DND-41 (cell line): ENCODE measurements at regions not wholly inside any gene's neighbourhood (a gene's known extent, or its start where the extent isn't known, plus 50 kb on each side); places are given as distances from the start of the nearest gene placed in this dataset.

Experiments used
- ATAC-seq: fragments of 200-7000 bp; cut with Tn5 transposase; 3 replicates; pipeline ENCODE4 v1.9.1; 2021; ENCODE audit warnings: low read depth; ENCODE audit not compliant: insufficient read depth
- DNase-seq: peaks from one replicate; pipeline ENCODE4 v3.0.0-alpha.2; 2020
- H2AFZ ChIP-seq: 2 replicates; pipeline ENCODE4 v1.6.0; 2012; ENCODE audit warnings: low read depth, low read length
- H3K27ac ChIP-seq: 2 replicates; pipeline ENCODE4 v1.5.1; 2012; ENCODE audit warnings: low read length, inconsistent platforms
- H3K27me3 ChIP-seq: fragments of 200-600 bp; sonication (generic); 2 replicates; pipeline ENCODE4 v1.6.0; 2012; ENCODE audit warnings: low read length, mild to moderate bottlenecking, inconsistent platforms; ENCODE audit not compliant: insufficient read depth, poor library complexity
- H3K36me3 ChIP-seq: 2 replicates; pipeline ENCODE4 v1.5.1; 2012; ENCODE audit warnings: low read length, inconsistent platforms; ENCODE audit not compliant: insufficient read depth
- H3K4me1 ChIP-seq: 2 replicates; pipeline ENCODE4 v1.5.1; 2012; ENCODE audit warnings: mild to moderate bottlenecking, low read length; ENCODE audit not compliant: insufficient read depth
- H3K4me2 ChIP-seq: 2 replicates; pipeline ENCODE4 v1.6.0; 2012; ENCODE audit warnings: mild to moderate bottlenecking, moderate library complexity, low read length, inconsistent platforms; ENCODE audit not compliant: insufficient read depth
- H3K4me3 ChIP-seq, 2 experiments: fragments of 200-600 bp in 1 of 2; shearing (Covaris generic) in 1 of 2; 2 replicates each; pipeline ENCODE4 v1.5.1; 2012 to 2016; ENCODE audit warnings: inconsistent platforms in 2 of 2, low read length in 2 of 2, mild to moderate bottlenecking in 2 of 2, low read depth in 1 of 2, moderate library complexity in 1 of 2
- H3K79me2 ChIP-seq: 2 replicates; pipeline ENCODE4 v1.6.0; 2012; ENCODE audit warnings: low read length, inconsistent platforms; ENCODE audit not compliant: insufficient read depth
- H3K9ac ChIP-seq: 2 replicates; pipeline ENCODE4 v1.6.0; 2012; ENCODE audit warnings: low read depth, mild to moderate bottlenecking, inconsistent platforms, low read length, moderate library complexity
- H3K9me3 ChIP-seq: 2 replicates; pipeline ENCODE4 v1.5.1; 2012; ENCODE audit warnings: low read length, moderate library complexity, mild to moderate bottlenecking, inconsistent platforms; ENCODE audit not compliant: insufficient read depth, severe bottlenecking
- H4K20me1 ChIP-seq: 2 replicates; pipeline ENCODE4 v1.6.0; 2012; ENCODE audit warnings: low read length; ENCODE audit not compliant: insufficient read depth
- CTCF ChIP-seq: IDR thresholded peaks from 2 replicates; pipeline ENCODE4 v1.5.1; 2012; ENCODE audit warnings: borderline replicate concordance, low read length, moderate library complexity, mild to moderate bottlenecking; ENCODE audit not compliant: poor library complexity, severe bottlenecking; ENCODE audit errors: extremely low read depth
- EZH2 ChIP-seq: IDR thresholded peaks from 3 replicates; pipeline ENCODE4 v1.6.1; 2012; ENCODE audit warnings: borderline replicate concordance, low read depth, mild to moderate bottlenecking, moderate library complexity, low read length, inconsistent platforms; ENCODE audit not compliant: severe bottlenecking

- Histone ChIP-seq H2AFZ (no peak overlapping the region), H4K20me1 (no peaks in the 10 kb centered on the region), H3K79me2 (no peaks in the 10 kb centered on the region), H3K4me3 (no peak overlapping the region), H3K9me3 (no peaks in the 10 kb centered on the region), H3K27me3 (no peaks in the 10 kb centered on the region), H3K27ac (no peak overlapping the region), H3K36me3 (no peaks in the 10 kb centered on the region), H3K4me2 (no peak overlapping the region), H3K4me1 (no peaks in the 10 kb centered on the region), H3K9ac (no peak overlapping the region)
- ATAC-seq (no peak), DNase-seq (no peak)
- TF ChIP-seq EZH2, result no peak
- no peak for TF ChIP-seq CTCF
Measured at GRCh38 chr7:145903658-145904057, 212.9 kb upstream of the CNTNAP2 start.

GRCh38 chr7:145902123-145902522 lies 214.5 kb upstream of the CNTNAP2 start:
- H3K4me1 ChIP-seq, result no peaks in the 10 kb centered on the region
- H2AFZ ChIP-seq, result no peak overlapping the region
- H3K79me2 ChIP-seq, result no peaks in the 10 kb centered on the region
- no peak overlapping the region for H3K27ac ChIP-seq
- DNase-seq, result no peak
- no peaks in the 10 kb centered on the region for H4K20me1 ChIP-seq
- H3K9ac ChIP-seq, result no peak overlapping the region
- TF ChIP-seq EZH2 (no peak), CTCF (no peak)
- H3K4me3 ChIP-seq, result no peak overlapping the region
- H3K4me2 ChIP-seq, result no peak overlapping the region
- no peaks in the 10 kb centered on the region for H3K9me3 ChIP-seq
- no peak for ATAC-seq
- no peaks in the 10 kb centered on the region for H3K36me3 ChIP-seq
- no peaks in the 10 kb centered on the region for H3K27me3 ChIP-seq

- ATAC-seq, result no peak
- no peak for DNase-seq
- Histone ChIP-seq H3K9ac (no peak overlapping the region), H4K20me1 (no peaks in the 10 kb centered on the region), H3K9me3 (no peaks in the 10 kb centered on the region), H3K79me2 (no peaks in the 10 kb centered on the region), H3K4me3 (no peak overlapping the region), H3K36me3 (no peaks in the 10 kb centered on the region), H3K4me1 (no peaks in the 10 kb centered on the region), H3K27me3 (no peaks in the 10 kb centered on the region), H3K4me2 (no peak overlapping the region), H2AFZ (no peak overlapping the region), H3K27ac (no peak overlapping the region)
- TF ChIP-seq EZH2, result no peak
- no peak for TF ChIP-seq CTCF
Measured at GRCh38 chr7:145899938-145900337, 216.7 kb upstream of the CNTNAP2 start.

GRCh38 chr7:145893925-145894535 lies 222.6 kb upstream of the CNTNAP2 start:
- Histone ChIP-seq H3K9me3 (no peaks in the 10 kb centered on the region), H2AFZ (no peak overlapping the region), H3K79me2 (no peaks in the 10 kb centered on the region), H3K4me3 (no peak overlapping the region), H4K20me1 (no peaks in the 10 kb centered on the region), H3K9ac (no peak overlapping the region), H3K4me2 (no peak overlapping the region), H3K4me1 (no peaks in the 10 kb centered on the region), H3K36me3 (no peaks in the 10 kb centered on the region), H3K27ac (no peak overlapping the region), H3K27me3 (no peaks in the 10 kb centered on the region)
- no peak for TF ChIP-seq CTCF
- TF ChIP-seq EZH2, result no peak
- no peak for ATAC-seq
- DNase-seq, result no peak
